ENCODE measurements at regions not wholly inside any gene's neighbourhood (a gene's known extent, or its start where the extent isn't known, plus 50 kb on each side); places are given as distances from the start of the nearest gene placed in this dataset.
"Not testable (repeated sequence)": the region's sequence is repeated elsewhere in the genome, so short reads cannot be mapped to it uniquely, and the experiment has no call there.

DNA sequence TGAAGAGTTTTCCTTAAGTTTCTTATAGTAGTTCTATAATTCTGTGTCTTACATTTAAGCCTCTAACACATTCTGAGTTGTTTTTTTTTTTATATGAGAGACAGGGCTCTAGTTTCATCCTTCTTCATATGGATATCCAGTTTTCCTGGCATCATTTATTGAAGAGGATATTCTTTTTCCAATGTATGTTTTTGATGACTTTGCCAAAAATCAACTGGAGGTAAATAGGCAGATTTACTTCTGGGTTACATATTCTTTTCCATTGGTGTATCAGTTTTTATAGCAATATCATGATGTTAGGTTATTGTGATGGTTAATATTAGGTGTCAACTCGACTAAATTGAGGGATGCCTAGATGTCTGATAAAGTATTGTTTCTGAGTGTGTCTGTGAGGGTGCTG lies 650.7 kb upstream of the GRID2 start:
- DNase-seq = no peak
- no peaks in the 10 kb centered on the region for H3K9me3 ChIP-seq
- H3K4me3 ChIP-seq = no peak overlapping the region
- H3K36me3 ChIP-seq = no peaks in the 10 kb centered on the region
- intact Hi-C loops (cut with DNase I; ENCODE audit: low total_unique reads) = no loop called here
- H3K27ac ChIP-seq = no peak overlapping the region
- H3K4me1 ChIP-seq = no peaks in the 10 kb centered on the region
- TF ChIP-seq, protein P1, sequence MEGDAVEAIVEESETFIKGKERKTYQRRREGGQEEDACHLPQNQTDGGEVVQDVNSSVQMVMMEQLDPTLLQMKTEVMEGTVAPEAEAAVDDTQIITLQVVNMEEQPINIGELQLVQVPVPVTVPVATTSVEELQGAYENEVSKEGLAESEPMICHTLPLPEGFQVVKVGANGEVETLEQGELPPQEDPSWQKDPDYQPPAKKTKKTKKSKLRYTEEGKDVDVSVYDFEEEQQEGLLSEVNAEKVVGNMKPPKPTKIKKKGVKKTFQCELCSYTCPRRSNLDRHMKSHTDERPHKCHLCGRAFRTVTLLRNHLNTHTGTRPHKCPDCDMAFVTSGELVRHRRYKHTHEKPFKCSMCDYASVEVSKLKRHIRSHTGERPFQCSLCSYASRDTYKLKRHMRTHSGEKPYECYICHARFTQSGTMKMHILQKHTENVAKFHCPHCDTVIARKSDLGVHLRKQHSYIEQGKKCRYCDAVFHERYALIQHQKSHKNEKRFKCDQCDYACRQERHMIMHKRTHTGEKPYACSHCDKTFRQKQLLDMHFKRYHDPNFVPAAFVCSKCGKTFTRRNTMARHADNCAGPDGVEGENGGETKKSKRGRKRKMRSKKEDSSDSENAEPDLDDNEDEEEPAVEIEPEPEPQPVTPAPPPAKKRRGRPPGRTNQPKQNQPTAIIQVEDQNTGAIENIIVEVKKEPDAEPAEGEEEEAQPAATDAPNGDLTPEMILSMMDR (IDR thresholded peaks at IDR 0.05) = no peak
- H3K27me3 ChIP-seq = no peaks in the 10 kb centered on the region

DNA sequence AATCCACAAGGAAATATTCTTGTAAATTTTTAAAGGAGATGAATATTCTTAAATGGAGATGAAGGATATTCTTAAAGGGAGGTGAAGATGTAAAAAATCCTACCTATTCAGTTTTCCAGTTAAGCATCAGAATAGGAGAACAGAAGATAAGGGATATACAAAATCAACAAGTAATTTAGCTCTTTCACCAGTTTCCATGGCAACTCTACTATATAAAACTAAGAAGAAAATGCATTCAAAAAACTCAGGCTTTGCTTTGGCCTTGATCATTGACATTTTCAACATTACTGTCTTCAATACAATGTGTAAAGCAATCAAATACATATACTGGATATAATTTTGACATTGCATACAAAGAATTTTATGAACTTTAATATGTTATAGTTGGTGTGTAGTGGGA lies 622.7 kb upstream of the GRID2 start:
- intact Hi-C loops (cut with DNase I; ENCODE audit: low total_unique reads) = no loop called here
- H3K27me3 ChIP-seq = no peaks in the 10 kb centered on the region
- no peaks in the 10 kb centered on the region for H3K36me3 ChIP-seq
- no peak for DNase-seq
- TF ChIP-seq, protein P1 (IDR thresholded peaks at IDR 0.05) = no peak
- no peak overlapping the region for H3K27ac ChIP-seq
- H3K9me3 ChIP-seq = no peaks in the 10 kb centered on the region
- no peak overlapping the region for H3K4me3 ChIP-seq
- no peaks in the 10 kb centered on the region for H3K4me1 ChIP-seq

DNA sequence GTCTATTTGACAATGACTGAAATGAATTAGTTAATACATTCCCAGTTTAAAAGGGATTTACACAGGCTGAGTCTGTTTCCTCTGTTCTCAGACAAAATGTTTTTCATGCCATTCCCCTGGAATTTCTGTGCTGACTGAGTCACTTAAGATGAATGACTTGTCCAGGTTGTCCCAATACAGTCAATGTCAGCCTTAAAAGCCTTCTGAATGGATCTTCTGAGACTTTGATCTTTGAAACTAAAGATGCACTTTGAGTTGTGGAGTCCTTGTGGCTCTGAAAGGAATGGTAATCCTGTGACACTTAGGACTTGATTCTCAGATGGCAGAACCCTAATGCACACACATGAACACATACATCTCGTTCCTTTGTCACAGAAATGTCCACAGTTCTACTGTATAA lies 622.2 kb upstream of the GRID2 start:
- TF ChIP-seq, protein P1 (IDR thresholded peaks at IDR 0.05) = no peak
- intact Hi-C loops (cut with DNase I; ENCODE audit: low total_unique reads) = no loop called here
- no peaks in the 10 kb centered on the region for H3K9me3 ChIP-seq
- DNase-seq = no peak
- H3K4me3 ChIP-seq = no peak overlapping the region
- H3K4me1 ChIP-seq = no peaks in the 10 kb centered on the region
- no peaks in the 10 kb centered on the region for H3K27me3 ChIP-seq
- H3K27ac ChIP-seq = no peak overlapping the region
- no peaks in the 10 kb centered on the region for H3K36me3 ChIP-seq

DNA sequence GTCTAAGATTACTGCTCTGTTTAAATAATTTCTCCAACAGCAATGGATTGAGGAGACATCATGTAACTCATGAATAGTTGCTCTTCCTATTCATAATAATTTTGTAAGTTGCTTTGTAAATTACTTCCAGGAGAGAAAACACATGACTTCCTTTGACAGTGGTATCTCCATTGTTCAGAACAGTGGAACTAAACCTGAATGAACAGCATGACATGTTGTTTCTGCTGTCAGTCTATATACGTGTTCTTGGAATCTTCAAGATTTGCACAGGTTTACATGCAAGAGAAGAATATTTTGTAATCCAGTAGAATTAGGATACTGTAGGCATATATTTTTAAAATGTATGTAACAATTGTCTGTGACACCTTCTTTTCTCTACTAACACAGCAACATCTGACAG lies 618.8 kb upstream of the GRID2 start:
- no peak overlapping the region for H3K4me3 ChIP-seq
- DNase-seq = no peak
- no peaks in the 10 kb centered on the region for H3K9me3 ChIP-seq
- TF ChIP-seq, protein P1 (IDR thresholded peaks at IDR 0.05) = no peak
- no peaks in the 10 kb centered on the region for H3K4me1 ChIP-seq
- no peaks in the 10 kb centered on the region for H3K27me3 ChIP-seq
- H3K36me3 ChIP-seq = no peaks in the 10 kb centered on the region
- intact Hi-C loops (cut with DNase I; ENCODE audit: low total_unique reads) = no loop called here
- H3K27ac ChIP-seq = no peak overlapping the region

- intact Hi-C loops (cut with DNase I; ENCODE audit: low total_unique reads) = no loop called here
- DNase-seq = no peak
- Histone ChIP-seq H3K4me1 (no peaks in the 10 kb centered on the region), H3K36me3 (no peaks in the 10 kb centered on the region), H3K27me3 (no peaks in the 10 kb centered on the region), H3K9me3 (no peaks in the 10 kb centered on the region), H3K27ac (no peak overlapping the region), H3K4me3 (no peak overlapping the region)
- TF ChIP-seq, protein P1 (IDR thresholded peaks at IDR 0.05) = no peak
Measured at GRCh38 chr4:91688413-91688812, 615.4 kb upstream of the GRID2 start.

DNA sequence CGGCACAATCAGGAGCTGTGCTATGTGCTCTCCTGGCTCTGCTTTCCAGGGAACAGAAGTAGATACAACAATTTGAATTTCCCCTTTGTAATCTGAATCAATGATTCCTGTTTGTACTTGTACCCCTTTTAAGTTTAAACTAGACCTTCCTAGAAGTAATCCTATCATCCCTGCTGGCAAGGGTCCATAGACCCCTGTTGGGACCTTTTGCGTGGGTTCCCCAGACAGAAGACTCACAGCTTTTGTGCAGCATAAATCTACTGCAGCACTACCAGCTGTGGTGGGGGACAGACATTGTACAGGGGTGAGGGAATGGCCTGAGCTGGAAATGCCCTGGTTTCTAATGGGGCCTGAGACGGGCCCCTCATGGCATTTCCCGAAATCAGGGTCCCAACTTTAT lies 604.1 kb upstream of the GRID2 start:
- DNase-seq; H3K27me3 ChIP-seq; H3K4me1 ChIP-seq; H3K4me3 ChIP-seq; H3K9me3 ChIP-seq; H3K27ac ChIP-seq; H3K36me3 ChIP-seq; intact Hi-C loops (cut with DNase I; ENCODE audit: low total_unique reads): not testable (repeated sequence)
